ENCODE measurements at regions not wholly inside any gene's neighbourhood (a gene's known extent, or its start where the extent isn't known, plus 50 kb on each side); places are given as distances from the start of the nearest gene placed in this dataset.
"Not testable (repeated sequence)": the region's sequence is repeated elsewhere in the genome, so short reads cannot be mapped to it uniquely, and the experiment has no call there.

GRCh38 chr6:121594053-121594452 is 158.6 kb downstream of the GJA1 start:
- no peak for DNase-seq (ENCODE audit: low read depth)

GRCh38 chr6:121595646-121596045 is 160.2 kb downstream of the GJA1 start:
- no peak for DNase-seq (ENCODE audit: low read depth)

DNA sequence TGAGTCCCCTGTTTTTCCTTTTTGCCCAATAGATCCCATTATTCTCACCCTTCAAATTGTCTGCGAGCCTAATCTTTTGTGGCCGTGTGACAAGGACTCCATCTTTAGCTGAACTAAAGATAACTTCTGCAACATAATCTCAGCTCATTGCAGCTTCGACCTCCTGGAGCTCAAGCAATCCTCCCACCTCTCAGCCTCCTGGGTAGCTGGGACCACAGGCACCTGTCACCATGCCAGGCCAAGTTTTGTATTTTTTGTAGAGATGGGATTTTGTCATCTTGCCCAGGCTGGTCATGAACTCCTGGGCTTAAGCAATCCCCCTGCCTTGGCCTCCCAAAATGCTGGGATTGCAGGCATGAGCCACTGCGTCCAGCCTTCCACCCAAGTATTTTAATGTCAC is 161.0 kb downstream of the GJA1 start:
- no peak for DNase-seq (ENCODE audit: low read depth)

DNA sequence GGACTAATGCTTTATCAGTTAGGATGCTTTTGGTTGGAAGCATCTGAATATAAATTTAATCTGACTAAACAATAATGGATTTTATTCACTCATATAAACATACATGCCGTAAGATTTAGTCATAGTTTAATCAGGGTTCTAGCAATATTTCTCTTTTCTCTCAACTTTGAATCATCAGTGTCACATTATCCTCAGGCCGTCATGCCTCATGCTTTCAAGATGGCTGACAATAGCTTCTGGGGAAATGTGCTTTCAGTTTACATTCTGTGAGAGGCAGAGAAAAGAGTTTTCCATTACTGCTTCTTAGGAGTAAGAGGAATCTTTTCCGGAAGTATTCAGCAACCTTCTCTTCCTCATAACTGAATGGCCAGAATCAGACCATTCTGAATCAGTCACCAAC is 162.2 kb downstream of the GJA1 start:
- DNase-seq (ENCODE audit: low read depth): peak; percentile 58

DNA sequence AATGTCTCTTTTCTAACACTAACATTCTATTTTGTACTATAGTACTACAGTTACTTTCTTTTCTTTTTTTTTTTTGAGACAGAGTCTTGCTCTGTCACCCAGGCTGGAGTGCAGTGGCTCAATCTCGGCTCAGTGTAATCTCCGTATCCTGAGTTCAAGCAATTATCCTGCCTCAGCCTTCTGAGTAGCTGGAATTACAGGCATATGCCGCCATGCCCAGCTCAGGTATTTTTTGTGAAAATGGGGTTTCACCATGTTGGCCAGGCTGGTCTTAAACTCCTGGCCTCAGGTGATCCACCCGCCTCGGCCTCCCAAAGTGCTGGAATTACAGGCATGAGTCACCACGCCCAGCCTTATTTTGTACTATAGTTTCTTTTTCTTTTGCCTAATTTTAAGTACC is 163.9 kb downstream of the GJA1 start:
- DNase-seq (ENCODE audit: low read depth): not testable (repeated sequence)

DNA sequence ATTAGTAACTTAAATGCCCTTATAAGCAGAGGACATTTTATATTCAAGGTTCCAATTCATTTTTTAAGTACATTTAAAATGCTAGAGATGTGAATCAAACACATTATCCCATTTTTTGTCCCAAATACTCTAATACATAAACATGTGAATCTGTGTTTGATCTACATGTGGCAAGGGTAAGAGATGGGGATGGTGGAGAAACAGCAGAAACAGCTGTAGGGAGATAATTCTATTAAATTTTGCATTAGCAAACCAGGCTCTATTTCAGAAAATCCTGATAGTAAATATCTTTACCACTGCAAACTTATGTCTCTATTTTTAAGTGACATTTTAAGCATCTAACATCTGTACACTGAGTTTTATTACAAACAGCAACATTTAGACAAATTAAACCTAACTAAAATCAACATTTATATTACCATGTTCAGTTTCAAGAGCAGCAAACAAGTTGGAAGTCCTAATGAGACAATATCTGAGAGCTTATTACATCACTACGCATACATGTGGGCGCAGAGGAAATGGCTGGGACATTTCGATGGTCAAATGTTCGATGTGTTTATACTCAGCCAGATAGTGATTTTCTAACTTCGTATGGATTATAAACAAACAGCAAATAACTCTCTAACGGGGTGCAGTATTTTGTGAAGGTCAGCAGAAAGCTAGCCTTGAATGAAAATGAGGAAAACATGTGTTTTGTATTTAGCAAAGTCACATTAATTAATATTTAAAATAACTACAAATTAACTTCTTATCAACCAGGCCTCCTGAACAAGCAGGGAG is 165.1 kb downstream of the GJA1 start:
- DNase-seq (ENCODE audit: low read depth): no peak

DNA sequence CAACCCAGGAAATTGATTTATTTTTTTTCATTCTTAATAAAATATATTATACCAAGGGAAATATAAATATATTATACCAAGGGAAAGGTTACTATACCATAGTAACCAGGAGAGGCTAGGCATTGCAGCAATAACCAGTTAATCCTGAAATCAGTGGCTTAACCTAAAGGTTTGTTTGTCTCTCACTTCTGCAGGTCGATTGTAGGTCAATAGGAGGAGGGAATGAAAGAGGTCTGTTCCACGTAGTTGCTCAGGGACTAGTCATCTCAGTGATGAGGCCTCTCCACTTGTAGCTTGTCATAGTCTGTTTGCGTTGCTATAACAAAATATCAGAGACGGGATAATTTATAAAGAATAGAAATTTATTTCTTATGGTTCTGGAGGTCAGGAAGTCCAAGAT is 168.0 kb downstream of the GJA1 start:
- no peak for DNase-seq (ENCODE audit: low read depth)

DNA sequence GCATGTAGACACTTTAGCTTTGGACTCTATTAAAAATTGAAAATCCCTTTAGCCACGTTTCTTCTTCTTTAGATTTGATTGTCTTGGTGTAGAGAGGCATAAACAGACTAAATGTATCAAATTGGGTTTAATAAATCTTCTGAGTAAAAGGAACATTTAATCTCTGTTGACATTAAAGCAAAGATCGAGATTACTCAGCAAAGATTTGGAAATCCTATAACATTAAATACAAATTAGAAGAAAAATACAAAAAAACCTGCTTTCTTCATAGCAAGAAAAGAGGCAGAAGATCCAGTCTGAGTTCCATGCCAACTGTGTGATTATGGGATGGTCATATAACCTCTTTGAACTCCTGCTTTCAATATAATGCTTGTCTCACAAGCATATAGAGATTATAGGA is 172.3 kb downstream of the GJA1 start:
- no peak for DNase-seq (ENCODE audit: low read depth)

DNA sequence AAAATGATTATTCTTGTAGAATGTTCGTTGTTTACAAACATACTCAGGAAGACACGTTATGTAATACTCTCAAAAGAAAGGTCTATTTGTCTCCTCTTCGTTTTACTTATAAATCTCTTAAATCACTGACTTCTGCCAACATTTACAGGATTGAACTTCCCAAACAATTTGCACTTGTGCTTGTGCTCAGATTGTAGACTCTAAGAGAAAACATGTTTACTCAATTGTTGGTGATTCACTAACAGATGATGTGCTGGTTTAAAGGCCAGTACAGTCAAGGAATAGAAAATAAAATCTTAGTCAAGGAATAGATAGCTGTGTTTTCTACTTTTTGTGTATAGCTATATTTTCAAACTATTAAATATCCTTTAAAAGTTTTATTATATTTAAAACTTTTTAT is 172.8 kb downstream of the GJA1 start:
- DNase-seq (ENCODE audit: low read depth): no peak

DNA sequence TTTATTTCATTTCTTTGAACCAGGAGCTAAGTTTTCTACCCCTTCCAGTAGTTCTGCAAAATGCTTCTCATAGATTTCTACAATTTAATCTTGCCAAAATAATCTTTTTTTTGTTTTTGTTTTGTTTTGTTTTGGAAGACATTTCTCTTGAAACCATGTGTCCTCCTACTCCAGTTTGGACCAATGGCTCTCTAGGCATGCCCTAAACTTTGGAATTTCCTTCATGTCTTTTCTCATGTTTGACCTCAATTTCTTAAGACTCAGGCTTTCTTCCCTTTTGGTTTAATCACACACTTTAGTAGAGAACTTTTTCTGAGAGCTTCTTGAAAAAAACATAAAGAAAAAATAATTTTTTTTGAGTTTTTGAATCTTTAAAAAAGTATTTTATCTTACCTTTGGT is 173.8 kb downstream of the GJA1 start:
- DNase-seq (ENCODE audit: low read depth): no peak

- DNase-seq (ENCODE audit: low read depth): no peak
Observed at GRCh38 chr6:121612927-121613326, 177.5 kb downstream of the GJA1 start.

- DNase-seq (ENCODE audit: low read depth): peak; percentile 82
Observed at GRCh38 chr6:121614115-121614514, 178.7 kb downstream of the GJA1 start.

DNA sequence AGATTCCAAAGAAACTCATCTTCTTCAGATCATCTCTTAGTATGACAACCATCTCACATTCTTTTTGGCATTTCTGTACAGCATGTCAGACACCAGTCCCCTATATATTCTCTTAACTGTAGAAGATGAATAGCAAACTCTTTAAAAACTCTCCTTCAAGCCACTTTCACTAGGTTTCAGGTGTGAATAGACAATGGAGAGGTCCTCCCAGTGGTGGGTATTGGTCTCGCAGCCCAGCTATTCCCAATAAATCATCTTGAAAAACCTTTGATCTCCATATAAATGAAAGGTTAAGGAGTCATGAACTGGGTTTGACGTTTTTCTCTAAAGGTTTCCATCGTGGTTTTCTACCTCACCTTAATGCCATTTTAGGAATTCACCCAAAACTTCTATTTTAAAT is 180.0 kb downstream of the GJA1 start:
- DNase-seq (ENCODE audit: low read depth): no peak

DNA sequence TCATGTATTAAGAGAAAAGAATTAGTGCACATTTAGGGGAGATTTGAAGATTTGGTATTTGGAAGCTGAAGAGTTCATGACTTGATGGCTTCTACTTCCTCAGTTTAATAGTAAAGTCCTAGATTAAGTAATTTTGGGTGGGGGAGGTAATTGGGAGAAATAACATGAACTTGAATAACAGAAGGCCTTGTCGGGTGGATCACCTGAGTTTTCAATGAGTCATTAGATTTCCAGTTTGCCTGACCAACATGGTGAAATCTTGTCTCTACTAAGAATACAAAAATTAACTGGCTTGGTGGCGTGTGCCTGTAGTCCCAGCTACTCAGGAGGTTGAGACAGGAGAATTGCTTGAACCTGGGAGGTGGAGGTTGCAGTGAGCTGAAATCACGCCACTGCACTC is 181.0 kb downstream of the GJA1 start:
- no peak for DNase-seq (ENCODE audit: low read depth)

- no peak for DNase-seq (ENCODE audit: low read depth)
Observed at GRCh38 chr6:121617388-121617787, 181.9 kb downstream of the GJA1 start.

DNA sequence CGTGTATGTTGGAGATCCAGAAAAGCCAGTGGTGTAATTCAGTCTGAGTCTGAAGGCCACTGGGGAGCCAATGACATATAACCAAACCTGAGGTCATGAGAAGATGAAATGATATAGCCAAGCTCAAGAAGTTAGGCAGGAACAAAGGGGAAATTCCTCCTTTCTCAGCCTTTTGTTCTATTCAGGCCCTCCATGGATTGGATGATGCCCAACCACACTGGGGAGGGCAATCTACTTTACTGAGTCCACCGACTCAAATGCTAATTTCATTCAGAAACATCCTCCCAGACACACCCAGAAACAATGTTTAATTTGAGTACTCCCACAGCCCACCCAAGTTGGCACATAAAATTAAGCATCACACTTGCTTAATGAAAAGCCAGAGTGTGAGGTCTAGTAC is 183.6 kb downstream of the GJA1 start:
- no peak for DNase-seq (ENCODE audit: low read depth)

GRCh38 chr6:121619987-121620740 is 184.7 kb downstream of the GJA1 start:
- DNase-seq (ENCODE audit: low read depth): no peak

DNA sequence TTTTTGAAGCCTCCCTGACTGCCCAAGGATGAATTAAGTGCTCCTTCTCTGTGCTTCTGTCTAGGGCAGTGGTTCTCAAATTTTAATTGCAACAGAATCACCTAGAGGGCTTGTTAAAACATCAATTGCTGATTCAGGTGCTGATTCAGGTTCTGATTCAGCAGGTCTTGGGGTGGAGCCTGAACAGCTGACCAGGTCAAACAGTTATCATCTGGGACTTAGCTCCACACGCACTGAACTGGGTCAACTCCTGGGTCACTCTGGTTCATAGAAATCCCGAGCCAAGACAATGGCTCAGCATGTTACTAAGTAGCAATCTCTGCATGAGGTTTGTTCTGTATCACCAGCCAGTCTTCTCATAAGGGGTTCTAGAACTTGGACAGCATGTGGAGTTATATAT is 192.3 kb downstream of the GJA1 start:
- DNase-seq (ENCODE audit: low read depth): peak; percentile 24

- no peak for DNase-seq (ENCODE audit: low read depth)
Observed at GRCh38 chr6:121630716-121631115, 195.3 kb downstream of the GJA1 start.

- not testable (repeated sequence) for DNase-seq (ENCODE audit: low read depth)
Observed at GRCh38 chr6:121631752-121632151, 196.3 kb downstream of the GJA1 start.

DNA sequence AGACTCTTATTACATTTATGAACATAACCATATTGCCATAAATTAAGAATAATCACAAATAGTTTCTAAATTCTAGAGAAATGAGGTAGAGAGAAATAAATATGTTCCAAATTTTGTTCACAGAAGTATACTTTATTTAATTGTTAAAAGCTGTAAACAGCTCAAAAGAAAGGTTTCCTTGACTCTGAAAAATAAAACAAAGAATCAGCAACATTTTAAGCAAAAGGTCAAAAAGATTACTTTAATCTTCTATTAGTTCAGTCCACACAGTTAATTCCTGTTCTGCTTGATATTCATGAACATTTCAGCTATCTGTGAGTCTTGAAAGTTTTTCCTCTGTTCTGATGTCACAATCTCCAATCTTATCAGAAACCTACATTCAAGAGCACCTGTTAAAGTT is 197.9 kb downstream of the GJA1 start:
- DNase-seq (ENCODE audit: low read depth): no peak

- not testable (repeated sequence) for DNase-seq (ENCODE audit: low read depth)
Observed at GRCh38 chr6:121634586-121634985, 199.1 kb downstream of the GJA1 start.

- DNase-seq (ENCODE audit: low read depth): no peak
Observed at GRCh38 chr6:121635355-121635754, 199.9 kb downstream of the GJA1 start.

DNA sequence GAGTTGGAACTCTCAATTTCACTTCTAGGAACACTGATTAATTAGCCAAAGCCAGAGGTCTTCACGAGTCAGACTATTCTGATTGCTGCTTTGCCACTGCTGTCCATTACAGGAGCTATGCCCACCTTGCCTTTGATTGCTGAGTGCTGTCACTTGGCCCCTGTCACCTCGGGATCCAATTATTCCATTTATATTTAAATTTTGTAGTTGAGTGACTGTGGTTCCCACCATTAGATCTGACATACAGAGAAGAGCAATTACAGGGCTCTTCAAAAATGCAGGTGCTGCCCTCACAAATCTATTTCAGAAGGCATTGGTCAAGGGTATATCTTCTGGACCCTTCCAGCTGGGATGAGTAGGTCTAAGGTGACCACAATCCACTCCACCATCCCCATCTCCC is 200.8 kb downstream of the GJA1 start:
- not testable (repeated sequence) for DNase-seq (ENCODE audit: low read depth)

Data from stromal cell of bone marrow (primary cell).